A549 (cell line): ENCODE measurements at regions not wholly inside any gene's neighbourhood (a gene's known extent, or its start where the extent isn't known, plus 50 kb on each side); places are given as distances from the start of the nearest gene placed in this dataset.

ENCODE experiments used
- KDM1A ChIP-seq: fragments of 200-600 bp; sonication (generic); IDR thresholded peaks from 2 replicates; pipeline ENCODE4 v1.6.1; 2016; ENCODE audit warnings: low read depth, mild to moderate bottlenecking
- MAFK ChIP-seq: fragments of 450-650 bp; IDR thresholded peaks from 2 replicates; pipeline ENCODE4 v1.6.1; 2014; ENCODE audit not compliant: partially characterized antibody
- PHF8 ChIP-seq: fragments of 200-600 bp; sonication (generic); IDR thresholded peaks from 2 replicates; pipeline ENCODE4 v1.6.1; 2016; ENCODE audit warnings: low read depth, mild to moderate bottlenecking, antibody characterized with exemption, moderate library complexity, borderline replicate concordance
- POLR2A ChIP-seq: IDR thresholded peaks from 2 replicates; pipeline ENCODE4 v1.6.1; 2012; ENCODE audit warnings: mild to moderate bottlenecking, low read length
- SMC3 ChIP-seq: fragments of >200 bp; sonication (Bioruptor Twin); formaldehyde crosslinking; IDR thresholded peaks from 3 replicates; pipeline ENCODE4 v1.6.1; 2018; ENCODE audit warnings: inconsistent platforms
- TF ChIP-seq, protein P1 (sequence below): fragments of 250-450 bp; sonication (Bioruptor Pico); IDR thresholded peaks from 2 replicates; pipeline ENCODE4 v1.5.0; 2020; ENCODE audit warnings: low read depth, mild to moderate bottlenecking, moderate library complexity
- TF ChIP-seq, protein P2 (sequence below): fragments of >200 bp; sonication (Bioruptor Twin); formaldehyde crosslinking; IDR thresholded peaks from 3 replicates; pipeline ENCODE4 v1.5.1; 2016
- TF ChIP-seq, protein P3 (sequence below): fragments of 200-600 bp; sonication (generic); IDR thresholded peaks from 2 replicates; pipeline ENCODE4 v1.6.1; 2016; ENCODE audit warnings: antibody characterized with exemption, mild to moderate bottlenecking, moderate library complexity

DNA sequence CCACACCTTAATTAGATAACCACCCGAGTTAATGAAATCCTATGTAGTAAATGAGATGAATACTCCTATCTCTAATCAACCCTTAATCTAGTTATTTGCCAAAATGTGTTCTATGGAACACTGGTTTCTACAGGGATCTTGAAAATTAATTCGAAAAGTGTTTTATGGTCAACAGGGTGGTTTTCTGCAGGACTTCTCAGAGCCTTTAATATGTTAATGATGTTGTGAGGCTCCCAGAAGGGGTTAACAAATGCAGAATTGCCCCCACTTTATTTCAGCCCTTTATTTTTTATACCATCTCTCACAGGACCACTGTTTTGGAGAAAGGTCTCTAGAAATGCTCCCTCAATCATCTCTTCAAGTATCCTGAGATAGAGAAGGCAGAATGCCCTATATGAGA lies 153.1 kb upstream of the RPH3A start:
- TF ChIP-seq, protein P1, sequence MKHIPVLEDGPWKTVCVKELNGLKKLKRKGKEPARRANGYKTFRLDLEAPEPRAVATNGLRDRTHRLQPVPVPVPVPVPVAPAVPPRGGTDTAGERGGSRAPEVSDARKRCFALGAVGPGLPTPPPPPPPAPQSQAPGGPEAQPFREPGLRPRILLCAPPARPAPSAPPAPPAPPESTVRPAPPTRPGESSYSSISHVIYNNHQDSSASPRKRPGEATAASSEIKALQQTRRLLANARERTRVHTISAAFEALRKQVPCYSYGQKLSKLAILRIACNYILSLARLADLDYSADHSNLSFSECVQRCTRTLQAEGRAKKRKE (CRISPR knock-in tag): no peak
- no peak for TF ChIP-seq PHF8
- no peak for TF ChIP-seq MAFK
- TF ChIP-seq, protein P2, sequence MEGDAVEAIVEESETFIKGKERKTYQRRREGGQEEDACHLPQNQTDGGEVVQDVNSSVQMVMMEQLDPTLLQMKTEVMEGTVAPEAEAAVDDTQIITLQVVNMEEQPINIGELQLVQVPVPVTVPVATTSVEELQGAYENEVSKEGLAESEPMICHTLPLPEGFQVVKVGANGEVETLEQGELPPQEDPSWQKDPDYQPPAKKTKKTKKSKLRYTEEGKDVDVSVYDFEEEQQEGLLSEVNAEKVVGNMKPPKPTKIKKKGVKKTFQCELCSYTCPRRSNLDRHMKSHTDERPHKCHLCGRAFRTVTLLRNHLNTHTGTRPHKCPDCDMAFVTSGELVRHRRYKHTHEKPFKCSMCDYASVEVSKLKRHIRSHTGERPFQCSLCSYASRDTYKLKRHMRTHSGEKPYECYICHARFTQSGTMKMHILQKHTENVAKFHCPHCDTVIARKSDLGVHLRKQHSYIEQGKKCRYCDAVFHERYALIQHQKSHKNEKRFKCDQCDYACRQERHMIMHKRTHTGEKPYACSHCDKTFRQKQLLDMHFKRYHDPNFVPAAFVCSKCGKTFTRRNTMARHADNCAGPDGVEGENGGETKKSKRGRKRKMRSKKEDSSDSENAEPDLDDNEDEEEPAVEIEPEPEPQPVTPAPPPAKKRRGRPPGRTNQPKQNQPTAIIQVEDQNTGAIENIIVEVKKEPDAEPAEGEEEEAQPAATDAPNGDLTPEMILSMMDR: no peak
- no peak for TF ChIP-seq POLR2A
- TF ChIP-seq KDM1A: no peak
- TF ChIP-seq, protein P3, sequence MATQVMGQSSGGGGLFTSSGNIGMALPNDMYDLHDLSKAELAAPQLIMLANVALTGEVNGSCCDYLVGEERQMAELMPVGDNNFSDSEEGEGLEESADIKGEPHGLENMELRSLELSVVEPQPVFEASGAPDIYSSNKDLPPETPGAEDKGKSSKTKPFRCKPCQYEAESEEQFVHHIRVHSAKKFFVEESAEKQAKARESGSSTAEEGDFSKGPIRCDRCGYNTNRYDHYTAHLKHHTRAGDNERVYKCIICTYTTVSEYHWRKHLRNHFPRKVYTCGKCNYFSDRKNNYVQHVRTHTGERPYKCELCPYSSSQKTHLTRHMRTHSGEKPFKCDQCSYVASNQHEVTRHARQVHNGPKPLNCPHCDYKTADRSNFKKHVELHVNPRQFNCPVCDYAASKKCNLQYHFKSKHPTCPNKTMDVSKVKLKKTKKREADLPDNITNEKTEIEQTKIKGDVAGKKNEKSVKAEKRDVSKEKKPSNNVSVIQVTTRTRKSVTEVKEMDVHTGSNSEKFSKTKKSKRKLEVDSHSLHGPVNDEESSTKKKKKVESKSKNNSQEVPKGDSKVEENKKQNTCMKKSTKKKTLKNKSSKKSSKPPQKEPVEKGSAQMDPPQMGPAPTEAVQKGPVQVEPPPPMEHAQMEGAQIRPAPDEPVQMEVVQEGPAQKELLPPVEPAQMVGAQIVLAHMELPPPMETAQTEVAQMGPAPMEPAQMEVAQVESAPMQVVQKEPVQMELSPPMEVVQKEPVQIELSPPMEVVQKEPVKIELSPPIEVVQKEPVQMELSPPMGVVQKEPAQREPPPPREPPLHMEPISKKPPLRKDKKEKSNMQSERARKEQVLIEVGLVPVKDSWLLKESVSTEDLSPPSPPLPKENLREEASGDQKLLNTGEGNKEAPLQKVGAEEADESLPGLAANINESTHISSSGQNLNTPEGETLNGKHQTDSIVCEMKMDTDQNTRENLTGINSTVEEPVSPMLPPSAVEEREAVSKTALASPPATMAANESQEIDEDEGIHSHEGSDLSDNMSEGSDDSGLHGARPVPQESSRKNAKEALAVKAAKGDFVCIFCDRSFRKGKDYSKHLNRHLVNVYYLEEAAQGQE: no peak
- TF ChIP-seq SMC3: no peak
